ENCODE measurements at regions not wholly inside any gene's neighbourhood (a gene's known extent, or its start where the extent isn't known, plus 50 kb on each side); places are given as distances from the start of the nearest gene placed in this dataset.

GRCh38 chr3:96705895-96706294 lies 108.5 kb upstream of the EPHA6 start:
- intact Hi-C loops (cut with micrococcal nuclease): no loop called here
- no peaks in the 10 kb centered on the region for H4K20me1 ChIP-seq (replicated peaks; ENCODE audit: control insufficient read depth, insufficient read depth, low read length)
- no peaks in the 10 kb centered on the region for H3K27me3 ChIP-seq (ENCODE audit: control insufficient read depth in 2 of 2, insufficient read depth in 2 of 2, low read length in 2 of 2)
- ATAC-seq (no peak), DNase-seq (ENCODE audit: extremely low read depth in 1 of 4, low spot score in 3 of 4) (no peak), FAIRE-seq (no peak)
- ChIA-PET CTCF (ENCODE audit: low intra/inter-chr PET ratio) (no interaction called here), POLR2A (no interaction called here)
- H3K36me3 ChIP-seq (ENCODE audit: control insufficient read depth, insufficient read depth, low read length): no peaks in the 10 kb centered on the region
- H3K9ac ChIP-seq (ENCODE audit: insufficient read depth in 1 of 2, low read depth in 2 of 2, low read length in 2 of 2): no peak overlapping the region
- no peak overlapping the region for H3K27ac ChIP-seq (ENCODE audit: extremely low read depth, low read depth, low read length)
- TF ChIP-seq NONO (IDR thresholded peaks at IDR 0.05; ENCODE audit: low read depth in 2 of 2, low read length in 1 of 2): no peak
- TF ChIP-seq KLF13 (tag; IDR thresholded peaks at IDR 0.05; ENCODE audit: borderline replicate concordance, low read depth): no peak
- TF ChIP-seq GTF2F1 (IDR thresholded peaks at IDR 0.05; ENCODE audit: low read depth, low read length): no peak
- TF ChIP-seq, protein P1, sequence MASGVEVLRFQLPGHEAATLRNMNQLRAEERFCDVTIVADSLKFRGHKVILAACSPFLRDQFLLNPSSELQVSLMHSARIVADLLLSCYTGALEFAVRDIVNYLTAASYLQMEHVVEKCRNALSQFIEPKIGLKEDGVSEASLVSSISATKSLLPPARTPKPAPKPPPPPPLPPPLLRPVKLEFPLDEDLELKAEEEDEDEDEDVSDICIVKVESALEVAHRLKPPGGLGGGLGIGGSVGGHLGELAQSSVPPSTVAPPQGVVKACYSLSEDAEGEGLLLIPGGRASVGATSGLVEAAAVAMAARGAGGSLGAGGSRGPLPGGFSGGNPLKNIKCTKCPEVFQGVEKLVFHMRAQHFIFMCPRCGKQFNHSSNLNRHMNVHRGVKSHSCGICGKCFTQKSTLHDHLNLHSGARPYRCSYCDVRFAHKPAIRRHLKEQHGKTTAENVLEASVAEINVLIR (CRISPR knock-in tag; IDR thresholded peaks at IDR 0.05): no peak
- no peak for TF ChIP-seq ZNF146 (CRISPR knock-in tag; IDR thresholded peaks at IDR 0.05; ENCODE audit: unreplicated experiment)
- TF ChIP-seq ZNF175 (CRISPR knock-in tag; IDR thresholded peaks at IDR 0.05; ENCODE audit: low read depth): no peak
- TF ChIP-seq, protein P2, sequence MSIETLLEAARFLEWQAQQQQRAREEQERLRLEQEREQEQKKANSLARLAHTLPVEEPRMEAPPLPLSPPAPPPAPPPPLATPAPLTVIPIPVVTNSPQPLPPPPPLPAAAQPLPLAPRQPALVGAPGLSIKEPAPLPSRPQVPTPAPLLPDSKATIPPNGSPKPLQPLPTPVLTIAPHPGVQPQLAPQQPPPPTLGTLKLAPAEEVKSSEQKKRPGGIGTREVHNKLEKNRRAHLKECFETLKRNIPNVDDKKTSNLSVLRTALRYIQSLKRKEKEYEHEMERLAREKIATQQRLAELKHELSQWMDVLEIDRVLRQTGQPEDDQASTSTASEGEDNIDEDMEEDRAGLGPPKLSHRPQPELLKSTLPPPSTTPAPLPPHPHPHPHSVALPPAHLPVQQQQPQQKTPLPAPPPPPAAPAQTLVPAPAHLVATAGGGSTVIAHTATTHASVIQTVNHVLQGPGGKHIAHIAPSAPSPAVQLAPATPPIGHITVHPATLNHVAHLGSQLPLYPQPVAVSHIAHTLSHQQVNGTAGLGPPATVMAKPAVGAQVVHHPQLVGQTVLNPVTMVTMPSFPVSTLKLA (conservative IDR thresholded peaks at IDR 0.05): no peak
- no peak for TF ChIP-seq SUPT5H (IDR thresholded peaks at IDR 0.05)
- TF ChIP-seq, protein P3, sequence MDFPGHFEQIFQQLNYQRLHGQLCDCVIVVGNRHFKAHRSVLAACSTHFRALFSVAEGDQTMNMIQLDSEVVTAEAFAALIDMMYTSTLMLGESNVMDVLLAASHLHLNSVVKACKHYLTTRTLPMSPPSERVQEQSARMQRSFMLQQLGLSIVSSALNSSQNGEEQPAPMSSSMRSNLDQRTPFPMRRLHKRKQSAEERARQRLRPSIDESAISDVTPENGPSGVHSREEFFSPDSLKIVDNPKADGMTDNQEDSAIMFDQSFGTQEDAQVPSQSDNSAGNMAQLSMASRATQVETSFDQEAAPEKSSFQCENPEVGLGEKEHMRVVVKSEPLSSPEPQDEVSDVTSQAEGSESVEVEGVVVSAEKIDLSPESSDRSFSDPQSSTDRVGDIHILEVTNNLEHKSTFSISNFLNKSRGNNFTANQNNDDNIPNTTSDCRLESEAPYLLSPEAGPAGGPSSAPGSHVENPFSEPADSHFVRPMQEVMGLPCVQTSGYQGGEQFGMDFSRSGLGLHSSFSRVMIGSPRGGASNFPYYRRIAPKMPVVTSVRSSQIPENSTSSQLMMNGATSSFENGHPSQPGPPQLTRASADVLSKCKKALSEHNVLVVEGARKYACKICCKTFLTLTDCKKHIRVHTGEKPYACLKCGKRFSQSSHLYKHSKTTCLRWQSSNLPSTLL (IDR thresholded peaks at IDR 0.05): no peak
- no peak for TF ChIP-seq ZNF316 (IDR thresholded peaks at IDR 0.05)
- TF ChIP-seq, protein P4, sequence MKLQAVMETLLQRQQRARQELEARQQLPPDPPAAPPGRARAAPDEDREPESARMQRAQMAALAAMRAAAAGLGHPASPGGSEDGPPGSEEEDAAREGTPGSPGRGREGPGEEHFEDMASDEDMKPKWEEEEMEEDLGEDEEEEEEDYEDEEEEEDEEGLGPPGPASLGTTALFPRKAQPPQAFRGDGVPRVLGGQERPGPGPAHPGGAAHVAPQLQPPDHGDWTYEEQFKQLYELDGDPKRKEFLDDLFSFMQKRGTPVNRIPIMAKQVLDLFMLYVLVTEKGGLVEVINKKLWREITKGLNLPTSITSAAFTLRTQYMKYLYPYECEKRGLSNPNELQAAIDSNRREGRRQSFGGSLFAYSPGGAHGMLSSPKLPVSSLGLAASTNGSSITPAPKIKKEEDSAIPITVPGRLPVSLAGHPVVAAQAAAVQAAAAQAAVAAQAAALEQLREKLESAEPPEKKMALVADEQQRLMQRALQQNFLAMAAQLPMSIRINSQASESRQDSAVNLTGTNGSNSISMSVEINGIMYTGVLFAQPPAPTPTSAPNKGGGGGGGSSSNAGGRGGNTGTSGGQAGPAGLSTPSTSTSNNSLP (IDR thresholded peaks at IDR 0.05; ENCODE audit: borderline replicate concordance, low read depth, low read length): no peak
- TF ChIP-seq TBP (optimal IDR thresholded peaks at IDR 0.05; ENCODE audit: low read depth, low read length): no peak
- H3K4me1 ChIP-seq (replicated peaks in 1 of 2; ENCODE audit: control insufficient read depth in 2 of 2, insufficient read depth in 2 of 2, low read length in 2 of 2): no peaks in the 10 kb centered on the region
- no peaks in the 10 kb centered on the region for H3K9me3 ChIP-seq (replicated peaks; ENCODE audit: control insufficient read depth, insufficient read depth, low read depth, low read length)
- no peaks in the 10 kb centered on the region for H3K9me1 ChIP-seq (ENCODE audit: control insufficient read depth, insufficient read depth, low read length)
- 0% methylated on average over 2 of the region's 2 CpGs for WGBS (ENCODE audit: insufficient coverage, low coverage, missing lambda C conversion rate)
- no peak overlapping the region for H3K4me2 ChIP-seq (ENCODE audit: insufficient read depth, low read length)
- no peak overlapping the region for H2AFZ ChIP-seq (ENCODE audit: low read depth, low read length)
- no peaks in the 10 kb centered on the region for H3K79me2 ChIP-seq (ENCODE audit: control insufficient read depth, insufficient read depth, low read length)
- no TSS peak for BruUV-seq (replicated peaks)
- H3K4me3 ChIP-seq: no peak overlapping the region
- in situ Hi-C loops (cut with MboI): no loop called here

All from K562 (cell line).